ENCODE measurements at regions not wholly inside any gene's neighbourhood (a gene's known extent, or its start where the extent isn't known, plus 50 kb on each side); places are given as distances from the start of the nearest gene placed in this dataset.
"Not testable (repeated sequence)": the region's sequence is repeated elsewhere in the genome, so short reads cannot be mapped to it uniquely, and the experiment has no call there.

- TF ChIP-seq CTCF (conservative IDR thresholded peaks at IDR 0.05; ENCODE audit: low read depth, low read length): no peak
- H3K4me3 ChIP-seq (ENCODE audit: low read depth, low read length): no peak overlapping the region
- DNase-seq (ENCODE audit: low read depth): no peak
These were observed 60.4 kb upstream of the PELI2 start for GRCh38 chr14:56057767-56058166.

- no peak overlapping the region for H3K4me3 ChIP-seq (ENCODE audit: low read depth, low read length)
- no peak for TF ChIP-seq CTCF (conservative IDR thresholded peaks at IDR 0.05; ENCODE audit: low read depth, low read length)
- peak; percentile 63 for DNase-seq (ENCODE audit: low read depth)
These were observed 59.2 kb upstream of the PELI2 start for GRCh38 chr14:56059054-56059453.

DNA sequence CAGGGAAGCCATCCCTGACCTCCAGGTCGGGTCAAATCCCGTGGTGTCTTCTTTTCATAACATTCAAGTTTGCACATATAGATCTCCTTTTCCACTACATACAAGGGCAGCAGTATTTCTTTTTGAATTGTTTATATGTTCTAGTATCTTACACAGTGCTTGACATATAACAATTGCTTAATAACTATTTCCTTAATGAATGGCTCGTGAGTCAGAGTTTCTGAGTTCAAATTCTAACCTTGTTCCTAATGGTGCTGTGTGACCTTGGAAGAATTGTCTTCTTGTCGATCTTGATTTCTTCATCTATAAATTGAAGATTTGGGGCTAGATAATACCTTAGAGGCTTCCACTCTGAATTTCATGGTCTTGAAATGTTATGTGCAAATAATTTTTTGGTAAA, 57.2 kb upstream of the PELI2 start:
- DNase-seq (ENCODE audit: low read depth): no peak
- no peak overlapping the region for H3K4me3 ChIP-seq (ENCODE audit: low read depth, low read length)
- no peak for TF ChIP-seq CTCF (conservative IDR thresholded peaks at IDR 0.05; ENCODE audit: low read depth, low read length)

DNA sequence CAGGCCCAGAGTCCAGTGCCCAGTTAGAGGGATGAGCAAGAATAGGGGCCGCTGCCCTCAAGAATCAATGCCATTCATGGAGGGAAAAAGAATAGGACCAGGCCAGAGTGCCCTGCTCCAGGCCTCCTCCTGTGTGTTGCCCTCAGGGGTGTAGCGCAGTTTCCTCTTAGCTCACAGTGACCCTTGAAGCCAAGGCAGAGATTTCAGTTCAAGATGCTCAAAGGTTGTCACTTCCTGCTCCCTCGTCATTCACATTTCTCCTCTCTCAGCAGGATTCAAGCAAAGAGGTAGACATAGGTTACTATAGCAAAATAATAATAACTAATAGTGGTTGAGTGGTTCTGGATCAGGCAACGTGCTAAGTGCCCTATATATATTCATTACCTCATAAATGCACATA, 55.1 kb upstream of the PELI2 start:
- no peak for DNase-seq (ENCODE audit: low read depth)
- no peak for TF ChIP-seq CTCF (conservative IDR thresholded peaks at IDR 0.05; ENCODE audit: low read depth, low read length)
- H3K4me3 ChIP-seq (ENCODE audit: low read depth, low read length): no peak overlapping the region

DNA sequence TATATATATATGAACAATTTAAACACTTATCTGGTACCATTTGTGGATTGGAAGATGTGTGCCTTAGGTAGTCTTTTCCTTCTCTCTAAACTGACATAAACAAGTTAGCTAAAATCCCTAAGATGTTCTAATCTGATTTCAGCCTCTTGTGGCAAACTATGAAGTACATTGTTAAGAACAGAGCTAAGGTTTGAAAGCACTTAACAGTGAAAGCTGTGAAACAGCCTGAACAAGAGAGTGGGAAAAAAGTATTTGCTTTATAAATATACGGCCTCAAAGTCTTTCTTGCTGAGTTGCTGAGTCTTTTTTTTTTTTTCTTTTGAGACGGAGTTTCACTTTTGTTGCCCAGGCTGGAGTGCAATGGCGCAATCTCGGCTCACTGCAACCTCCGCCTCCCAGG, 53.7 kb upstream of the PELI2 start:
- no peak overlapping the region for H3K4me3 ChIP-seq (ENCODE audit: low read depth, low read length)
- no peak for DNase-seq (ENCODE audit: low read depth)
- no peak for TF ChIP-seq CTCF (conservative IDR thresholded peaks at IDR 0.05; ENCODE audit: low read depth, low read length)

- H3K4me3 ChIP-seq (ENCODE audit: low read depth, low read length); DNase-seq (ENCODE audit: low read depth): not testable (repeated sequence)
These were observed 53.0 kb upstream of the PELI2 start for GRCh38 chr14:56065199-56065598.

DNA sequence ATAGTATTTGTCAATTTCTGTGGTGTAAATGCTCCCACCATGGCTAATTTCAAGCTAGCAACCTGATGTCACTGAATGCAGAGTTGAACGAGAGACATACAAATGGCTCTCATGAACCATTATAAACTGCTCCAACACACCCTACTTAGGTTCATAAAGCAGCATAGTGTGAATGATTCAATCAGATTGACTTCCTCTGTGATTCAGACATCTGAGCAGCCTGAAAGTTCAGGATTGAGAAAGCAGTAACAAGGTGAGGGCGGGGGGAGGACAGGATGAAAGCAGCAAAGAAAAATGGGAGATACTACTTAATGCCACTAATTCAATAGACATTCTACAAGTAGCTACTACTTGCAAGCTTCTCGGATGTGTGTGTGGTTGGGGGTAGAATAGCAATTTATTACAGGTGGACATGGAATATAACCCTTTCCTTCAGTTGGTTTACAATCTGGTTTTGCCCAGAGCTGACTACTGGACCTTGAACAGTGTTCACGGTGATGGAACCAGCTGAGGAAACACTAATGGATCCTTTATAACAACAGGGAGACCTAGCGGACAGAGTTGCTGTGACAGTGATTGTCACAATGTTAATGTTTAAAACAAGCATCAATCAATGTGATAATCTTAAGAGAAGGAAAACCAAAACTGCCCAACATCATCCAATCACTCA, 52.5 kb upstream of the PELI2 start:
- DNase-seq (ENCODE audit: low read depth): peak; percentile 69
- TF ChIP-seq CTCF (conservative IDR thresholded peaks at IDR 0.05; ENCODE audit: low read depth, low read length): no peak
- H3K4me3 ChIP-seq (ENCODE audit: low read depth, low read length): peak overlapping the region; percentile 11

Data from epithelial cell of proximal tubule (primary cell).